SK-N-SH treated with all-trans-retinoic acid at 6 μM for 48 hours (cell line): ENCODE measurements at regions not wholly inside any gene's neighbourhood (a gene's known extent, or its start where the extent isn't known, plus 50 kb on each side); places are given as distances from the start of the nearest gene placed in this dataset.

ENCODE experiments used
- ATAC-seq: fragments of 200-7000 bp; cut with Tn5 transposase; 3 replicates; pipeline ENCODE4 v1.9.1; 2020; ENCODE audit warnings: mild to moderate bottlenecking, moderate library complexity
- ARNTL ChIP-seq: fragments of 450-650 bp; formaldehyde crosslinking; IDR thresholded peaks from 2 replicates; pipeline ENCODE4 v1.5.0; 2020; ENCODE audit warnings: low read depth, mild to moderate bottlenecking, moderate library complexity, borderline replicate concordance
- BACH2 ChIP-seq: fragments of 250-450 bp; sonication (Bioruptor Pico); IDR thresholded peaks from 2 replicates; pipeline ENCODE4 v1.9.0; 2021; ENCODE audit warnings: mild to moderate bottlenecking, borderline replicate concordance
- CREB5 ChIP-seq: fragments of 250-450 bp; sonication (Bioruptor Pico); IDR thresholded peaks from 2 replicates; pipeline ENCODE4 v1.5.1; 2020; ENCODE audit warnings: low read depth, mild to moderate bottlenecking, moderate library complexity
- CSDC2 ChIP-seq: fragments of 250-450 bp; sonication (Bioruptor Pico); IDR thresholded peaks from 2 replicates; pipeline ENCODE4 v1.5.0; 2020; ENCODE audit warnings: mild to moderate bottlenecking, moderate library complexity
- CSRNP3 ChIP-seq: fragments of 250-450 bp; sonication (Bioruptor Pico); IDR thresholded peaks from 2 replicates; pipeline ENCODE4 v1.5.1; 2021; ENCODE audit warnings: mild to moderate bottlenecking, moderate library complexity
- ESRRG ChIP-seq: fragments of 250-450 bp; sonication (Bioruptor Pico); IDR thresholded peaks from 2 replicates; pipeline ENCODE4 v1.6.1; 2021; ENCODE audit warnings: mild to moderate bottlenecking
- GLIS3 ChIP-seq: fragments of 250-450 bp; sonication (Bioruptor Pico); IDR thresholded peaks from 2 replicates; pipeline ENCODE4 v1.5.0; 2020; ENCODE audit warnings: mild to moderate bottlenecking, moderate library complexity
- OSR1 ChIP-seq: fragments of 250-450 bp; sonication (Bioruptor Pico); IDR thresholded peaks from 2 replicates; pipeline ENCODE4 v1.8.0; 2022; ENCODE audit warnings: moderate library complexity, mild to moderate bottlenecking, inconsistent platforms
- PATZ1 ChIP-seq: fragments of 250-450 bp; sonication (Bioruptor Pico); IDR thresholded peaks from 2 replicates; pipeline ENCODE4 v1.8.0; 2020; ENCODE audit warnings: mild to moderate bottlenecking, moderate library complexity, borderline replicate concordance
- POU6F1 ChIP-seq: fragments of 250-450 bp; sonication (Bioruptor Pico); IDR thresholded peaks from 2 replicates; pipeline ENCODE4 v1.8.0; 2021; ENCODE audit warnings: low read depth, mild to moderate bottlenecking, moderate library complexity, borderline replicate concordance
- PPARA ChIP-seq: fragments of 250-450 bp; sonication (Bioruptor Pico); IDR thresholded peaks from 2 replicates; pipeline ENCODE4 v1.5.0; 2020; ENCODE audit warnings: mild to moderate bottlenecking, borderline replicate concordance
- RARB ChIP-seq: fragments of 250-450 bp; sonication (Bioruptor Pico); IDR thresholded peaks from 2 replicates; pipeline ENCODE4 v1.8.0; 2021; ENCODE audit warnings: mild to moderate bottlenecking, moderate library complexity
- SNAI2 ChIP-seq: fragments of 250-450 bp; sonication (Bioruptor Pico); IDR thresholded peaks from 2 replicates; pipeline ENCODE4 v1.5.0; 2020; ENCODE audit warnings: mild to moderate bottlenecking, moderate library complexity
- TCF4 ChIP-seq: fragments of 250-450 bp; sonication (Bioruptor Pico); IDR thresholded peaks from 2 replicates; pipeline ENCODE4 v1.8.0; 2021; ENCODE audit warnings: mild to moderate bottlenecking, moderate library complexity, borderline replicate concordance
- TOX ChIP-seq: fragments of 250-450 bp; sonication (Bioruptor Pico); IDR thresholded peaks from 2 replicates; pipeline ENCODE4 v1.8.0; 2021; ENCODE audit warnings: mild to moderate bottlenecking, moderate library complexity, borderline replicate concordance
- TSHZ2 ChIP-seq: fragments of 250-450 bp; sonication (Bioruptor Pico); IDR thresholded peaks from 2 replicates; pipeline ENCODE4 v1.5.0; 2020; ENCODE audit warnings: mild to moderate bottlenecking, moderate library complexity
- ZFP3 ChIP-seq: fragments of 250-450 bp; sonication (Bioruptor Pico); IDR thresholded peaks from 2 replicates; pipeline ENCODE4 v1.5.0; 2020; ENCODE audit warnings: mild to moderate bottlenecking, moderate library complexity
- ZFP30 ChIP-seq: fragments of 450-650 bp; formaldehyde crosslinking; IDR thresholded peaks from 2 replicates; pipeline ENCODE4 v1.5.0; 2022; ENCODE audit warnings: mild to moderate bottlenecking, moderate library complexity
- ZNF565 ChIP-seq: fragments of 450-650 bp; formaldehyde crosslinking; conservative IDR thresholded peaks from 2 replicates; pipeline ENCODE4 v1.5.0; 2020; ENCODE audit warnings: low read depth, mild to moderate bottlenecking, moderate library complexity
- ZNF70 ChIP-seq: fragments of 450-650 bp; formaldehyde crosslinking; IDR thresholded peaks from 2 replicates; pipeline ENCODE4 v1.5.0; 2020; ENCODE audit warnings: mild to moderate bottlenecking, moderate library complexity
- ZNF8 ChIP-seq: fragments of 450-650 bp; formaldehyde crosslinking; IDR thresholded peaks from 2 replicates; pipeline ENCODE4 v1.5.0; 2020; ENCODE audit warnings: mild to moderate bottlenecking, moderate library complexity

- TF ChIP-seq PPARA (CRISPR knock-in tag) (no peak), OSR1 (CRISPR knock-in tag) (no peak), PATZ1 (CRISPR knock-in tag) (no peak), ESRRG (no peak), ZNF565 (CRISPR knock-in tag) (no peak), CREB5 (CRISPR knock-in tag) (no peak), ZFP30 (CRISPR knock-in tag) (no peak), RARB (CRISPR knock-in tag) (no peak), ZNF70 (CRISPR knock-in tag) (no peak), TCF4 (CRISPR knock-in tag) (no peak), POU6F1 (no peak), GLIS3 (CRISPR knock-in tag) (no peak), ARNTL (CRISPR knock-in tag) (no peak), ZFP3 (no peak), TOX (CRISPR knock-in tag) (no peak), CSDC2 (CRISPR knock-in tag) (no peak)
- ATAC-seq = no peak
Observed at GRCh38 chr2:17052001-17052400, 386.4 kb upstream of the CYRIA start.

GRCh38 chr2:17051538-17051937 is 385.9 kb upstream of the CYRIA start:
- ATAC-seq = no peak
- TF ChIP-seq TSHZ2 (CRISPR knock-in tag) = no peak
- no peak for TF ChIP-seq POU6F1
- TF ChIP-seq, all 23 proteins: peak for 0

GRCh38 chr2:17043173-17043572 is 377.5 kb upstream of the CYRIA start:
- ATAC-seq = no peak
- no peak for TF ChIP-seq ZNF70 (CRISPR knock-in tag)
- TF ChIP-seq ZFP30 (CRISPR knock-in tag) = no peak
- no peak for TF ChIP-seq TSHZ2 (CRISPR knock-in tag)
- no peak for TF ChIP-seq ZNF8 (CRISPR knock-in tag)
- no peak for TF ChIP-seq ARNTL (CRISPR knock-in tag)
- no peak for TF ChIP-seq CSRNP3 (CRISPR knock-in tag)
- no peak for TF ChIP-seq GLIS3 (CRISPR knock-in tag)
- TF ChIP-seq PATZ1 (CRISPR knock-in tag) = no peak
- no peak for TF ChIP-seq BACH2 (CRISPR knock-in tag)
- TF ChIP-seq ZNF565 (CRISPR knock-in tag) = no peak
- no peak for TF ChIP-seq SNAI2 (CRISPR knock-in tag)
